SK-N-MC (cell line): ENCODE measurements at regions not wholly inside any gene's neighbourhood (a gene's known extent, or its start where the extent isn't known, plus 50 kb on each side); places are given as distances from the start of the nearest gene placed in this dataset.

Experiments
- EZH2 ChIP-seq: fragments of 200-600 bp; sonication (generic); IDR thresholded peaks from one replicate; pipeline ENCODE4 v1.6.1; 2017; ENCODE audit warnings: antibody characterized with exemption
- POLR2AphosphoS5 ChIP-seq: IDR thresholded peaks from 2 replicates; pipeline ENCODE4 v1.6.1; 2012; ENCODE audit warnings: mild to moderate bottlenecking, low read depth, low read length, borderline replicate concordance

- no peak for TF ChIP-seq POLR2AphosphoS5
- TF ChIP-seq EZH2: no peak
These were observed 204.6 kb downstream of the RND3 start for GRCh38 chr2:150282771-150283371.
